ENCODE measurements at regions not wholly inside any gene's neighbourhood (a gene's known extent, or its start where the extent isn't known, plus 50 kb on each side); places are given as distances from the start of the nearest gene placed in this dataset.

- Histone ChIP-seq H3K36me3 (no peaks in the 10 kb centered on the region), H3K9me3 (no peaks in the 10 kb centered on the region), H3K27me3 (no peaks in the 10 kb centered on the region), H3K4me1 (peaks cover 0 to 6% (median 0%) of the 10 kb centered on the region in 4 donors), H3K4me3 (no peak overlapping the region), H3K27ac (no peak overlapping the region)
- intact Hi-C loops (cut with DNase I; ENCODE audit: low total_unique reads) = no loop called here
- no peak for DNase-seq
- 72 to 81% (median 79%) methylated on average over 3 of the region's 3 CpGs for WGBS, 5 donors
- TF ChIP-seq POLR2AphosphoS5 (IDR thresholded peaks at IDR 0.05) (no peak), EP300 (IDR thresholded peaks at IDR 0.05) (no peak), POLR2A (IDR thresholded peaks at IDR 0.05) (no peak), CTCF (IDR thresholded peaks at IDR 0.05) (no peak)
Observed at GRCh38 chr9:73595036-73595545, 443.4 kb downstream of the ANXA1 start.

- Histone ChIP-seq H3K9me3 (no peaks in the 10 kb centered on the region), H3K27ac (no peak overlapping the region), H3K27me3 (no peaks in the 10 kb centered on the region), H3K4me1 (peaks cover 0 to 6% (median 0%) of the 10 kb centered on the region in 4 donors), H3K4me3 (no peak overlapping the region), H3K36me3 (no peaks in the 10 kb centered on the region)
- 41 to 63% (median 53%) methylated on average over 1 of the region's 1 CpG for WGBS, 5 donors
- intact Hi-C loops (cut with DNase I; ENCODE audit: low total_unique reads) = no loop called here
- DNase-seq = no peak
- TF ChIP-seq POLR2AphosphoS5 (IDR thresholded peaks at IDR 0.05) (no peak), CTCF (IDR thresholded peaks at IDR 0.05) (no peak), EP300 (IDR thresholded peaks at IDR 0.05) (no peak), POLR2A (IDR thresholded peaks at IDR 0.05) (no peak)
Observed at GRCh38 chr9:73596321-73596720, 444.7 kb downstream of the ANXA1 start.

- H3K36me3 ChIP-seq = no peaks in the 10 kb centered on the region
- peaks cover 0 to 6% (median 0%) of the 10 kb centered on the region in 4 donors for H3K4me1 ChIP-seq
- DNase-seq = no peak
- TF ChIP-seq CTCF (IDR thresholded peaks at IDR 0.05) = no peak
- TF ChIP-seq POLR2AphosphoS5 (IDR thresholded peaks at IDR 0.05) = no peak
- no peaks in the 10 kb centered on the region for H3K27me3 ChIP-seq
- no peak overlapping the region for H3K4me3 ChIP-seq
- WGBS, 5 donors = 61 to 76% (median 65%) methylated on average over 5 of the region's 5 CpGs
- H3K9me3 ChIP-seq = no peaks in the 10 kb centered on the region
- H3K27ac ChIP-seq = no peak overlapping the region
- intact Hi-C loops (cut with DNase I; ENCODE audit: low total_unique reads) = no loop called here
Observed at GRCh38 chr9:73597039-73597438, 445.4 kb downstream of the ANXA1 start.

- no peak for DNase-seq
- Histone ChIP-seq H3K4me1 (peaks cover 0 to 6% (median 0%) of the 10 kb centered on the region in 4 donors), H3K9me3 (no peaks in the 10 kb centered on the region), H3K27me3 (no peaks in the 10 kb centered on the region), H3K36me3 (no peaks in the 10 kb centered on the region), H3K4me3 (no peak overlapping the region), H3K27ac (no peak overlapping the region)
- TF ChIP-seq EP300 (IDR thresholded peaks at IDR 0.05) = no peak
- TF ChIP-seq POLR2AphosphoS5 (IDR thresholded peaks at IDR 0.05) = no peak
- TF ChIP-seq POLR2A (IDR thresholded peaks at IDR 0.05) = no peak
- no peak for TF ChIP-seq CTCF (IDR thresholded peaks at IDR 0.05)
- 28 to 46% (median 44%) methylated on average over 4 of the region's 4 CpGs for WGBS, 5 donors
- intact Hi-C loops (cut with DNase I; ENCODE audit: low total_unique reads) = no loop called here
Observed at GRCh38 chr9:73597771-73598170, 446.1 kb downstream of the ANXA1 start.

Measured in stomach (tissue), 8 donors.